Testis (tissue), 2 donors: ENCODE measurements at regions not wholly inside any gene's neighbourhood (a gene's known extent, or its start where the extent isn't known, plus 50 kb on each side); places are given as distances from the start of the nearest gene placed in this dataset.

Experiments
- POLR2A ChIP-seq: fragments of 450-650 bp; IDR thresholded peaks from one replicate; pipeline ENCODE4 v1.6.1; 2017; ENCODE audit warnings: antibody characterized with exemption, mild to moderate bottlenecking, moderate library complexity
- TF ChIP-seq, protein P1 (sequence below), 3 experiments: fragments of 450-650 bp in 2 of 3; fragments of 200-600 bp in 1 of 3; sonication (generic) in 1 of 3; IDR thresholded peaks; one replicate each; pipeline ENCODE4 v1.5.1; 2016 to 2019; ENCODE audit warnings: antibody characterized with exemption in 3 of 3, mild to moderate bottlenecking in 2 of 3, moderate library complexity in 1 of 3

GRCh38 chr5:144815131-144815530, 644.5 kb downstream of the KCTD16 start:
- TF ChIP-seq, protein P1, sequence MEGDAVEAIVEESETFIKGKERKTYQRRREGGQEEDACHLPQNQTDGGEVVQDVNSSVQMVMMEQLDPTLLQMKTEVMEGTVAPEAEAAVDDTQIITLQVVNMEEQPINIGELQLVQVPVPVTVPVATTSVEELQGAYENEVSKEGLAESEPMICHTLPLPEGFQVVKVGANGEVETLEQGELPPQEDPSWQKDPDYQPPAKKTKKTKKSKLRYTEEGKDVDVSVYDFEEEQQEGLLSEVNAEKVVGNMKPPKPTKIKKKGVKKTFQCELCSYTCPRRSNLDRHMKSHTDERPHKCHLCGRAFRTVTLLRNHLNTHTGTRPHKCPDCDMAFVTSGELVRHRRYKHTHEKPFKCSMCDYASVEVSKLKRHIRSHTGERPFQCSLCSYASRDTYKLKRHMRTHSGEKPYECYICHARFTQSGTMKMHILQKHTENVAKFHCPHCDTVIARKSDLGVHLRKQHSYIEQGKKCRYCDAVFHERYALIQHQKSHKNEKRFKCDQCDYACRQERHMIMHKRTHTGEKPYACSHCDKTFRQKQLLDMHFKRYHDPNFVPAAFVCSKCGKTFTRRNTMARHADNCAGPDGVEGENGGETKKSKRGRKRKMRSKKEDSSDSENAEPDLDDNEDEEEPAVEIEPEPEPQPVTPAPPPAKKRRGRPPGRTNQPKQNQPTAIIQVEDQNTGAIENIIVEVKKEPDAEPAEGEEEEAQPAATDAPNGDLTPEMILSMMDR (IDR thresholded peaks at IDR 0.05) = no peak
- no peak for TF ChIP-seq POLR2A
